Endothelial cell (in vitro differentiated cells): ENCODE measurements at regions not wholly inside any gene's neighbourhood (a gene's known extent, or its start where the extent isn't known, plus 50 kb on each side); places are given as distances from the start of the nearest gene placed in this dataset.

Source experiments
- DNase-seq: peaks from one replicate; pipeline ENCODE4 v3.0.0; 2021; ENCODE audit warnings: low spot score
- H3K27ac Mint-ChIP-seq: one replicate; pipeline ENCODE4 v1.8.0; 2021; ENCODE audit warnings: mixed read lengths, inconsistent platforms; ENCODE audit not compliant: unreplicated experiment
- H3K27me3 Mint-ChIP-seq: one replicate; pipeline ENCODE4 v1.8.0; 2021; ENCODE audit warnings: mild to moderate bottlenecking, moderate library complexity, mixed read lengths, inconsistent platforms; ENCODE audit not compliant: unreplicated experiment
- H3K36me3 Mint-ChIP-seq: one replicate; pipeline ENCODE4 v1.8.0; 2021; ENCODE audit warnings: mild to moderate bottlenecking, low read depth, mixed read lengths, inconsistent platforms; ENCODE audit not compliant: unreplicated experiment
- H3K4me1 Mint-ChIP-seq: one replicate; pipeline ENCODE4 v1.8.0; 2021; ENCODE audit warnings: mild to moderate bottlenecking, mixed read lengths, inconsistent platforms; ENCODE audit not compliant: unreplicated experiment
- H3K4me3 Mint-ChIP-seq: one replicate; pipeline ENCODE4 v1.8.0; 2021; ENCODE audit warnings: mild to moderate bottlenecking, mixed read lengths, inconsistent platforms; ENCODE audit not compliant: unreplicated experiment
- H3K9me3 Mint-ChIP-seq: one replicate; pipeline ENCODE4 v1.8.0; 2021; ENCODE audit warnings: mixed read lengths, inconsistent platforms; ENCODE audit not compliant: unreplicated experiment
- CTCF ChIP-seq: fragments of 200-600 bp; sonication (generic); IDR thresholded peaks from one replicate; pipeline ENCODE4 v1.5.0; 2021; ENCODE audit warnings: antibody characterized with exemption; ENCODE audit not compliant: unreplicated experiment

GRCh38 chr6:92000112-92000511 lies 1413.2 kb upstream of the MAP3K7 start:
- no peak for TF ChIP-seq CTCF
- Mint-ChIP-seq H3K9me3 (no peaks in the 10 kb centered on the region), H3K36me3 (no peaks in the 10 kb centered on the region), H3K4me1 (no peaks in the 10 kb centered on the region), H3K4me3 (no peak overlapping the region), H3K27ac (no peak overlapping the region), H3K27me3 (no peaks in the 10 kb centered on the region)
- DNase-seq, result no peak

- no peak overlapping the region for H3K27ac Mint-ChIP-seq
- H3K27me3 Mint-ChIP-seq, result no peaks in the 10 kb centered on the region
- H3K36me3 Mint-ChIP-seq, result no peaks in the 10 kb centered on the region
- DNase-seq, result no peak
- H3K4me1 Mint-ChIP-seq, result no peaks in the 10 kb centered on the region
- no peak for TF ChIP-seq CTCF
- H3K9me3 Mint-ChIP-seq, result peaks cover 5% of the 10 kb centered on the region
- H3K4me3 Mint-ChIP-seq, result no peak overlapping the region
These were observed 1407.9 kb upstream of the MAP3K7 start for GRCh38 chr6:91994787-91995186.

DNA sequence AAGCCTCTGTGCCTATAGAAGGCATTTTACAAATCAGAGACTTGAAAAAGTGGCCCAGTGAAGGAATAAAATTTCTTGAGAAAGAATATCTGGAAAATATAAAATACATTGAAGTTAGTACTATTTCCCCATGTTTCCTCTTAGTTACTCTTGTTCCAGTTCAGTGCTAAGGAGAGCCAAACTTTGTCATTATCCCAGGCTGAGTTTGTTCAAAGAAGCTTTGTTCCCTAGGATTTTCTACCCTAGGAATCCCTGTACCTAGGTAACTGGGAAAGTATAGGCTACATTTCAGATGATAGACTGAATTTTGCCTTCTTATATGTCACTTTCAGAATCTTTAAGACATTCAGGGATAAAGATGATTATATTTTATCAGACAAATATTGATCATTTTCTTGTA lies 1395.7 kb upstream of the MAP3K7 start:
- H3K27me3 Mint-ChIP-seq, result no peaks in the 10 kb centered on the region
- no peak overlapping the region for H3K4me3 Mint-ChIP-seq
- no peak for TF ChIP-seq CTCF
- H3K27ac Mint-ChIP-seq, result no peak overlapping the region
- peaks cover 6% of the 10 kb centered on the region for H3K4me1 Mint-ChIP-seq
- H3K36me3 Mint-ChIP-seq, result no peaks in the 10 kb centered on the region
- no peak for DNase-seq
- no peaks in the 10 kb centered on the region for H3K9me3 Mint-ChIP-seq

GRCh38 chr6:91976797-91977196 lies 1389.9 kb upstream of the MAP3K7 start:
- Mint-ChIP-seq H3K27me3 (no peaks in the 10 kb centered on the region), H3K27ac (no peak overlapping the region), H3K36me3 (no peaks in the 10 kb centered on the region), H3K9me3 (no peaks in the 10 kb centered on the region), H3K4me3 (no peak overlapping the region), H3K4me1 (peaks cover 6% of the 10 kb centered on the region)
- DNase-seq, result no peak
- TF ChIP-seq CTCF, result no peak

- Mint-ChIP-seq H3K27ac (no peak overlapping the region), H3K36me3 (peaks cover 8% of the 10 kb centered on the region), H3K27me3 (peaks cover 2% of the 10 kb centered on the region), H3K9me3 (no peaks in the 10 kb centered on the region), H3K4me1 (no peaks in the 10 kb centered on the region), H3K4me3 (no peak overlapping the region)
- TF ChIP-seq CTCF, result no peak
- no peak for DNase-seq
These were observed 1383.8 kb upstream of the MAP3K7 start for GRCh38 chr6:91970700-91971099.
